Esophagus (tissue), 2 donors: ENCODE measurements at regions not wholly inside any gene's neighbourhood (a gene's known extent, or its start where the extent isn't known, plus 50 kb on each side); places are given as distances from the start of the nearest gene placed in this dataset.
A peak's percentile ranks its signal among the peaks of the same experiment; 100 is the strongest.

ENCODE experiments used
- H3K27ac ChIP-seq, 2 donors: one replicate each; pipeline ENCODE4 v1.5.1; 2013; ENCODE audit warnings: low read depth in 2 of 2, mild to moderate bottlenecking in 2 of 2, inconsistent platforms in 1 of 2, low read length in 1 of 2, moderate library complexity in 1 of 2
- H3K27me3 ChIP-seq, 2 donors: one replicate each; pipeline ENCODE4 v1.6.1; 2013; ENCODE audit warnings: low read length in 2 of 2, control low read depth in 1 of 2, mild to moderate bottlenecking in 1 of 2; ENCODE audit not compliant: insufficient read depth in 2 of 2, control insufficient read depth in 1 of 2
- H3K36me3 ChIP-seq, 2 donors: one replicate each; pipeline ENCODE4 v1.6.1; 2013; ENCODE audit warnings: low read length in 1 of 2; ENCODE audit not compliant: control insufficient read depth in 2 of 2, insufficient read depth in 2 of 2
- H3K4me1 ChIP-seq, 2 donors: one replicate each; pipeline ENCODE4 v1.6.1; 2013; ENCODE audit warnings: low read length in 1 of 2; ENCODE audit not compliant: control insufficient read depth in 2 of 2, insufficient read depth in 2 of 2
- H3K4me3 ChIP-seq, 2 donors: one replicate each; pipeline ENCODE4 v1.5.1; 2013; ENCODE audit warnings: low read length in 2 of 2, mild to moderate bottlenecking in 2 of 2, low read depth in 1 of 2, moderate library complexity in 1 of 2
- H3K9me3 ChIP-seq, 2 donors: one replicate each; pipeline ENCODE4 v1.6.1; 2013; ENCODE audit warnings: mild to moderate bottlenecking in 2 of 2, low read depth in 1 of 2, low read length in 1 of 2, moderate library complexity in 1 of 2; ENCODE audit not compliant: control insufficient read depth in 2 of 2, insufficient read depth in 1 of 2
- WGBS, 2 donors: extraction: QIAGEN DNeasy Blood & Tissue Kit; methylation state at CpG; one replicate each; pipeline ENCODE4 v1.1.7; 2013; 5-methylcytosine and 5-hydroxymethylcytosine counted together
- donor health status: healthy with polysubstance abuse.
- donor health status: Bipolar disorder and iron deficiency.

GRCh38 chr13:73275163-73275562 lies 216.4 kb downstream of the KLF5 start:
- no peaks in the 10 kb centered on the region for H3K4me1 ChIP-seq
- WGBS, 2 donors: 83 to 85% methylated on average over 3 of the region's 3 CpGs

GRCh38 chr13:73274147-73274546 lies 215.3 kb downstream of the KLF5 start:
- no peaks in the 10 kb centered on the region for H3K36me3 ChIP-seq
- no peak overlapping the region for H3K4me3 ChIP-seq
- no peaks in the 10 kb centered on the region for H3K4me1 ChIP-seq
- H3K9me3 ChIP-seq: no peaks in the 10 kb centered on the region
- 67 to 80% methylated on average over 2 of the region's 2 CpGs for WGBS, 2 donors
- no peaks in the 10 kb centered on the region for H3K27me3 ChIP-seq
- H3K27ac ChIP-seq: no peak overlapping the region

More at GRCh38 chr13:73275163-73275562, 216.4 kb downstream of the KLF5 start:
- Histone ChIP-seq H3K27ac (no peak overlapping the region), H3K4me3 (no peak overlapping the region), H3K36me3 (no peaks in the 10 kb centered on the region), H3K27me3 (no peaks in the 10 kb centered on the region), H3K9me3 (no peaks in the 10 kb centered on the region)

GRCh38 chr13:73273745-73274144 lies 214.9 kb downstream of the KLF5 start:
- no peak overlapping the region for H3K4me3 ChIP-seq
- H3K4me1 ChIP-seq: peaks cover 0 to 2% of the 10 kb centered on the region in 2 donors
- no peak overlapping the region for H3K27ac ChIP-seq
- WGBS, 2 donors: 76 to 81% methylated on average over 5 of the region's 5 CpGs
- H3K27me3 ChIP-seq: no peaks in the 10 kb centered on the region
- no peaks in the 10 kb centered on the region for H3K36me3 ChIP-seq
- H3K9me3 ChIP-seq: no peaks in the 10 kb centered on the region

GRCh38 chr13:73273276-73273675 lies 214.5 kb downstream of the KLF5 start:
- 74 to 87% methylated on average over 1 of the region's 1 CpG for WGBS, 2 donors

GRCh38 chr13:73272831-73273230 lies 214.0 kb downstream of the KLF5 start:
- H3K4me3 ChIP-seq: no peak overlapping the region
- H3K9me3 ChIP-seq: no peaks in the 10 kb centered on the region
- H3K27ac ChIP-seq: no peak overlapping the region
- H3K36me3 ChIP-seq: no peaks in the 10 kb centered on the region
- 88 to 94% methylated on average over 1 of the region's 1 CpG for WGBS, 2 donors
- peaks cover 0 to 5% of the 10 kb centered on the region in 2 donors for H3K4me1 ChIP-seq
- no peaks in the 10 kb centered on the region for H3K27me3 ChIP-seq

More at GRCh38 chr13:73273276-73273675, 214.5 kb downstream of the KLF5 start:
- H3K27me3 ChIP-seq: no peaks in the 10 kb centered on the region
- H3K27ac ChIP-seq: no peak overlapping the region
- no peak overlapping the region for H3K4me3 ChIP-seq
- no peaks in the 10 kb centered on the region for H3K36me3 ChIP-seq
- no peaks in the 10 kb centered on the region for H3K9me3 ChIP-seq
- peaks cover 0 to 5% of the 10 kb centered on the region in 2 donors for H3K4me1 ChIP-seq

GRCh38 chr13:73268306-73268705 lies 209.5 kb downstream of the KLF5 start:
- 64 to 81% methylated on average over 1 of the region's 1 CpG for WGBS, 2 donors
- H3K4me3 ChIP-seq: no peak overlapping the region
- peaks cover 0 to 5% of the 10 kb centered on the region in 2 donors for H3K4me1 ChIP-seq
- H3K9me3 ChIP-seq: no peaks in the 10 kb centered on the region
- no peaks in the 10 kb centered on the region for H3K27me3 ChIP-seq
- no peaks in the 10 kb centered on the region for H3K36me3 ChIP-seq
- H3K27ac ChIP-seq: peak overlapping the region; percentile 26 to 52

- H3K27me3 ChIP-seq: no peaks in the 10 kb centered on the region
- H3K4me1 ChIP-seq: peaks cover 0 to 5% of the 10 kb centered on the region in 2 donors
- H3K36me3 ChIP-seq: no peaks in the 10 kb centered on the region
- no peaks in the 10 kb centered on the region for H3K9me3 ChIP-seq
- H3K4me3 ChIP-seq: no peak overlapping the region
- H3K27ac ChIP-seq: peak overlapping the region in 1 of 2 donors; percentile 53
- WGBS, 2 donors: 58 to 66% methylated on average over 3 of the region's 3 CpGs
Observed at GRCh38 chr13:73266640-73267180, 207.9 kb downstream of the KLF5 start.

GRCh38 chr13:73262862-73263627 lies 204.2 kb downstream of the KLF5 start:
- H3K27ac ChIP-seq: peak overlapping the region in 1 of 2 donors; percentile 36
- no peaks in the 10 kb centered on the region for H3K36me3 ChIP-seq
- no peaks in the 10 kb centered on the region for H3K9me3 ChIP-seq
- WGBS, 2 donors: 70 to 72% methylated on average over 5 of the region's 5 CpGs
- peaks cover 0 to 2% of the 10 kb centered on the region in 2 donors for H3K4me1 ChIP-seq
- H3K27me3 ChIP-seq: no peaks in the 10 kb centered on the region
- no peak overlapping the region for H3K4me3 ChIP-seq

GRCh38 chr13:73261739-73262216 lies 203.0 kb downstream of the KLF5 start:
- peak overlapping the region in 1 of 2 donors; percentile 1 for H3K27ac ChIP-seq
- 34 to 39% methylated on average over 4 of the region's 4 CpGs for WGBS, 2 donors
- H3K4me3 ChIP-seq: no peak overlapping the region
- no peaks in the 10 kb centered on the region for H3K9me3 ChIP-seq
- peaks cover 0 to 2% of the 10 kb centered on the region in 2 donors for H3K4me1 ChIP-seq
- H3K36me3 ChIP-seq: no peaks in the 10 kb centered on the region
- no peaks in the 10 kb centered on the region for H3K27me3 ChIP-seq
